ENCODE measurements at regions not wholly inside any gene's neighbourhood (a gene's known extent, or its start where the extent isn't known, plus 50 kb on each side); places are given as distances from the start of the nearest gene placed in this dataset.

DNA sequence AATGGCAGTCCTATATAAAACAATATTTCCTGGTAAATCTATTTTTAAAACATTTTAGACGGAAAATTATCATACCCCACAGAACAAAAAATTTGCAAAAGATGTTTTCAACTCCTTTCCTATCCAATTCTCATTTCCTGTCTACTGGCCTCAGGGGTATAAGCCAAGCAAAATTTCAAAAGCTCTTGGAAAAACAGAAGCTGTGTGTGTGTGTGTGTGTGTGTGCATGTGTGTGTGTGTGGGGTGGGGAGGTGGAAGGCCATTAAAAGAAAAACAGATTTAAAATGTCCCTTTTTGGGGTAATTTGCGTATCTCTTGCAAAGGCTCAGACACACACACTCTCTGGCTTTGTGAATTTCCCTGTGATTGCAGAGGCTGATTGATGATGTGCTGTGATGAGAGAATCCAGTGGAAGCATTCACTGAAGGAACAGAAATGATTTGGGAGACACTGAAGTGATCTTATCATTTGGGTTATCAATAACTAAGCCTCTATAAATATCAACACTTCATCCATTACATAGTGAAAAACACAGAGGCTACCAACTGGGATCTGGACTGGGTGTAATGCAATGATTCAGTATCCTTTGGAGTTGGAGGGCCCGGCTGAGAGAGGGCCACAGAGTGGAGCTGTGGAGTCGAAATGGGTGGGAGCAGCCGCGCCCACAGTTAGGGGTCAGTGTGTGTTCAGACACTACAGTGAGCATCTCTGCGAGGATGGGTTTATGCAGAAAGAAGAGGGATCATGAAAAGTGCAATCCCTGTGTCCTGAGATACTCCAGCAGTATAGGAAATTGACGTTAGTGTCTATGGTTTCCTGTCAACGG lies 106.8 kb upstream of the PREP start:
- Histone ChIP-seq H3K36me3 (ENCODE audit: insufficient read depth, low read length) (no peaks in the 10 kb centered on the region), H3K4me3 (ENCODE audit: low read length) (no peak overlapping the region), H3K9me3 (ENCODE audit: low read length) (no peaks in the 10 kb centered on the region), H2AFZ (ENCODE audit: low read depth, low read length) (no peak overlapping the region), H3K27me3 (ENCODE audit: insufficient read depth, low read length) (no peaks in the 10 kb centered on the region), H3K4me1 (ENCODE audit: insufficient read depth, low read length) (peaks cover 3% of the 10 kb centered on the region)

GRCh38 chr6:105507811-105508210 lies 104.9 kb upstream of the PREP start:
- H3K4me1 ChIP-seq (ENCODE audit: insufficient read depth, low read length), result peaks cover 3% of the 10 kb centered on the region
- no peaks in the 10 kb centered on the region for H3K36me3 ChIP-seq (ENCODE audit: insufficient read depth, low read length)
- H3K4me3 ChIP-seq (ENCODE audit: low read length), result no peak overlapping the region
- H2AFZ ChIP-seq (ENCODE audit: low read depth, low read length), result no peak overlapping the region
- H3K27me3 ChIP-seq (ENCODE audit: insufficient read depth, low read length), result no peaks in the 10 kb centered on the region
- no peaks in the 10 kb centered on the region for H3K9me3 ChIP-seq (ENCODE audit: low read length)

- H3K4me1 ChIP-seq (ENCODE audit: insufficient read depth, low read length), result no peaks in the 10 kb centered on the region
- H3K4me3 ChIP-seq (ENCODE audit: low read length), result no peak overlapping the region
- no peaks in the 10 kb centered on the region for H3K27me3 ChIP-seq (ENCODE audit: insufficient read depth, low read length)
- H2AFZ ChIP-seq (ENCODE audit: low read depth, low read length), result no peak overlapping the region
- no peaks in the 10 kb centered on the region for H3K9me3 ChIP-seq (ENCODE audit: low read length)
- H3K36me3 ChIP-seq (ENCODE audit: insufficient read depth, low read length), result no peaks in the 10 kb centered on the region
Measured at GRCh38 chr6:105504706-105505105, 101.8 kb upstream of the PREP start.

- Histone ChIP-seq H3K4me1 (ENCODE audit: insufficient read depth, low read length) (peaks cover 2% of the 10 kb centered on the region), H2AFZ (ENCODE audit: low read depth, low read length) (no peak overlapping the region), H3K9me3 (ENCODE audit: low read length) (no peaks in the 10 kb centered on the region), H3K36me3 (ENCODE audit: insufficient read depth, low read length) (no peaks in the 10 kb centered on the region), H3K4me3 (ENCODE audit: low read length) (no peak overlapping the region), H3K27me3 (ENCODE audit: insufficient read depth, low read length) (no peaks in the 10 kb centered on the region)
Measured at GRCh38 chr6:105503641-105504040, 100.8 kb upstream of the PREP start.

DNA sequence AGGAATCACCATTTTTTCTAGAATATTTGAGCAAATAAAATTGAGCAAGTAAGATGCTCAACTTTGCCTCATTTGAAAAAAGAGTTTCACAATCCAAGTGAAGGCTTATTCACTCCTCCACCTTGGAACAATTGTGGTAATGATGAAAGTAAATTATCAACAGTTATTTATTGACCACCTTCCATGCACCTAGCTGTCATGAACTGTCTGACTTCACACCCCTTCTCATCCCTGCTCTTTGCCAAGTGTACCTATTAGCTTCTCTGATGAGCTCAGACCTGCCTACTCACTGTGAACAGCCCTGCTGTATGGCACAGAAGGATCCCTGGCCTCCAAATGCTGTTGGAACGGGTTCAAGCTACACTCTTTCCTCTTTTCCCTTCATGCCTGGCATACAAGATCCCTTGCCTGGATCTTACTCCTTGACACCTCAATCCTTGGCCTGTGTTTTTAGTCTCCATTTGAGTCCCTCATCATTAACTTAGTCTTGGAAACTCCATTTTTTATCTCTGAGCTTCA lies 99.0 kb upstream of the PREP start:
- Histone ChIP-seq H3K9me3 (ENCODE audit: low read length) (no peaks in the 10 kb centered on the region), H3K36me3 (ENCODE audit: insufficient read depth, low read length) (no peaks in the 10 kb centered on the region), H3K4me3 (ENCODE audit: low read length) (no peak overlapping the region), H2AFZ (ENCODE audit: low read depth, low read length) (no peak overlapping the region), H3K4me1 (ENCODE audit: insufficient read depth, low read length) (peaks cover 2% of the 10 kb centered on the region), H3K27me3 (ENCODE audit: insufficient read depth, low read length) (no peaks in the 10 kb centered on the region)

DNA sequence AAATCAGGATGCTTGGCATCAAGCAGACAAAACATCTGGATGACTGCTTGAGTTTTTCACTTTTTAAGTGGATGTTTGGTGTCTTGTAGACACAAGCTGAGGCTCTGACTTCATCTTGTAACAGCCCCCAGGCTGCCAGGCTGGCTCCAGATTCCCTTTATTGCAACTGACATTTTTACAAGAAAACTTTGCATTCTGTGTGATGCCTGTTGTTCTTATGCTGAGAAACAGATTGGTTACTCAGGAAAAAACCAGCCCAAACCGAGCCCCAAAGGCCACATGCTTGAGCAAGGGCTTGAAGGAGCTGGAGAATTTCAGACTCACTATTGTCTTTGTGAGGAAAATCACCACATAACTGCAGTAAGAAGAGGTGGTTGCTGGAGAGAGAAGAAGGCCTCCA lies 98.4 kb upstream of the PREP start:
- Histone ChIP-seq H2AFZ (ENCODE audit: low read depth, low read length) (no peak overlapping the region), H3K9me3 (ENCODE audit: low read length) (no peaks in the 10 kb centered on the region), H3K4me1 (ENCODE audit: insufficient read depth, low read length) (peaks cover 2% of the 10 kb centered on the region), H3K36me3 (ENCODE audit: insufficient read depth, low read length) (no peaks in the 10 kb centered on the region), H3K4me3 (ENCODE audit: low read length) (no peak overlapping the region), H3K27me3 (ENCODE audit: insufficient read depth, low read length) (no peaks in the 10 kb centered on the region)

DNA sequence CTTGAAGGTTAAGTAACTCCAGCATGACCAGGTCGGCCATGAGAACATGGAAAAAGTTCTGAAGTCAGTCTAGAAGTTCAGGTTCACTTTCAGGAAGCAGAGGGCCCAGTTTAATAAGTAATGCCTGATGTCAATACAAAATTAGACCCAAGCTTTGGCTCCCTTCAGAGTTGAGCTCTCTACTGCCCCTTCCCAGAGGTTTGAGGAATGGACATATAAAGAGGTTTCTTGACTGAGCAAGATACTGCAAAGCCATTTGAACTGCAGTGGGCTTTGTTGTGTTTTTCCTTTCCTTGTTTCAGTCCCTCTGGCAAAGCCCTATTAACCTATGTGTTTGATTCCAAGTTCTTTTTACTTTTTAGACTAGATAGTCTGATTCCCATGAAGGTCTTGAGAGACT lies 97.8 kb upstream of the PREP start:
- Histone ChIP-seq H3K9me3 (ENCODE audit: low read length) (no peaks in the 10 kb centered on the region), H3K4me1 (ENCODE audit: insufficient read depth, low read length) (peaks cover 2% of the 10 kb centered on the region), H2AFZ (ENCODE audit: low read depth, low read length) (no peak overlapping the region), H3K4me3 (ENCODE audit: low read length) (no peak overlapping the region), H3K36me3 (ENCODE audit: insufficient read depth, low read length) (no peaks in the 10 kb centered on the region), H3K27me3 (ENCODE audit: insufficient read depth, low read length) (no peaks in the 10 kb centered on the region)

- Histone ChIP-seq H2AFZ (ENCODE audit: low read depth, low read length) (no peak overlapping the region), H3K4me1 (ENCODE audit: insufficient read depth, low read length) (peaks cover 2% of the 10 kb centered on the region), H3K27me3 (ENCODE audit: insufficient read depth, low read length) (no peaks in the 10 kb centered on the region), H3K9me3 (ENCODE audit: low read length) (no peaks in the 10 kb centered on the region), H3K36me3 (ENCODE audit: insufficient read depth, low read length) (no peaks in the 10 kb centered on the region), H3K4me3 (ENCODE audit: low read length) (no peak overlapping the region)
Measured at GRCh38 chr6:105499931-105500330, 97.0 kb upstream of the PREP start.

- Histone ChIP-seq H2AFZ (ENCODE audit: low read depth, low read length) (no peak overlapping the region), H3K4me3 (ENCODE audit: low read length) (no peak overlapping the region), H3K9me3 (ENCODE audit: low read length) (no peaks in the 10 kb centered on the region), H3K27me3 (ENCODE audit: insufficient read depth, low read length) (no peaks in the 10 kb centered on the region), H3K4me1 (ENCODE audit: insufficient read depth, low read length) (peaks cover 2% of the 10 kb centered on the region), H3K36me3 (ENCODE audit: insufficient read depth, low read length) (no peaks in the 10 kb centered on the region)
Measured at GRCh38 chr6:105499136-105499870, 96.4 kb upstream of the PREP start.

GRCh38 chr6:105497549-105497948 lies 94.7 kb upstream of the PREP start:
- Histone ChIP-seq H3K4me3 (ENCODE audit: low read length) (no peak overlapping the region), H3K9me3 (ENCODE audit: low read length) (no peaks in the 10 kb centered on the region), H3K4me1 (ENCODE audit: insufficient read depth, low read length) (peaks cover 10% of the 10 kb centered on the region), H2AFZ (ENCODE audit: low read depth, low read length) (no peak overlapping the region), H3K36me3 (ENCODE audit: insufficient read depth, low read length) (no peaks in the 10 kb centered on the region), H3K27me3 (ENCODE audit: insufficient read depth, low read length) (no peaks in the 10 kb centered on the region)

- no peaks in the 10 kb centered on the region for H3K36me3 ChIP-seq (ENCODE audit: insufficient read depth, low read length)
- peaks cover 10% of the 10 kb centered on the region for H3K4me1 ChIP-seq (ENCODE audit: insufficient read depth, low read length)
- H3K9me3 ChIP-seq (ENCODE audit: low read length), result no peaks in the 10 kb centered on the region
- H3K27me3 ChIP-seq (ENCODE audit: insufficient read depth, low read length), result no peaks in the 10 kb centered on the region
- no peak overlapping the region for H2AFZ ChIP-seq (ENCODE audit: low read depth, low read length)
- no peak overlapping the region for H3K4me3 ChIP-seq (ENCODE audit: low read length)
Measured at GRCh38 chr6:105495515-105495914, 92.6 kb upstream of the PREP start.

GRCh38 chr6:105494688-105495087 lies 91.8 kb upstream of the PREP start:
- H3K9me3 ChIP-seq (ENCODE audit: low read length), result no peaks in the 10 kb centered on the region
- H2AFZ ChIP-seq (ENCODE audit: low read depth, low read length), result no peak overlapping the region
- H3K4me3 ChIP-seq (ENCODE audit: low read length), result no peak overlapping the region
- H3K27me3 ChIP-seq (ENCODE audit: insufficient read depth, low read length), result no peaks in the 10 kb centered on the region
- no peaks in the 10 kb centered on the region for H3K36me3 ChIP-seq (ENCODE audit: insufficient read depth, low read length)
- H3K4me1 ChIP-seq (ENCODE audit: insufficient read depth, low read length), result peaks cover 10% of the 10 kb centered on the region

DNA sequence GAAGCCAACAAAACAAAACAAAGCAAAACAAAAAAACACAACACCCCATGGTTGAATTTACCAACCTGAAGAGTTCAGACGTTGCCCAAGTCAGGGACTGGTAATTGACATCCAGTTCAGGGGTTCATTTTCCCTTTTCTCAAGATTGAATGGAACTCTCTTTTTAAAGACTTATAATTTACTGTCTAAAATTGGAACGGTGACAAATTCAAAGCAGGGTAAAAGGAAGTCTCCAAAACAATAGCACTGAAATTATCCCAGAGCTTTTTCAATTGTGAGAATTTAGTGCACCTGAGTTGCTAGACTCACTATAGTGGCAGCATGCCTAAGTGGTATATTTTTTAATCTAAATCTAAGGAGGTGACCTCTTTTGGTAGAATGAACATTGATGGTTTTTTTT lies 90.9 kb upstream of the PREP start:
- H3K4me3 ChIP-seq (ENCODE audit: low read length), result no peak overlapping the region
- H3K36me3 ChIP-seq (ENCODE audit: insufficient read depth, low read length), result no peaks in the 10 kb centered on the region

More for the DNA sequence above, 90.9 kb upstream of the PREP start:
- H3K9me3 ChIP-seq (ENCODE audit: low read length), result no peaks in the 10 kb centered on the region
- H3K4me1 ChIP-seq (ENCODE audit: insufficient read depth, low read length), result peaks cover 17% of the 10 kb centered on the region
- H3K27me3 ChIP-seq (ENCODE audit: insufficient read depth, low read length), result no peaks in the 10 kb centered on the region
- H2AFZ ChIP-seq (ENCODE audit: low read depth, low read length), result no peak overlapping the region

Data from neuron (in vitro differentiated cells).